ENCODE measurements at regions not wholly inside any gene's neighbourhood (a gene's known extent, or its start where the extent isn't known, plus 50 kb on each side); places are given as distances from the start of the nearest gene placed in this dataset.

- no peak for DNase-seq (ENCODE audit: low spot score in 2 of 2)
- 37% methylated on average over 2 of the region's 2 CpGs for WGBS
- Histone ChIP-seq H3K27me3 (no peaks in the 10 kb centered on the region), H3K4me3 (no peak overlapping the region), H3K36me3 (no peaks in the 10 kb centered on the region), H3K9me3 (no peaks in the 10 kb centered on the region), H3K27ac (no peak overlapping the region), H3K4me1 (no peaks in the 10 kb centered on the region)
- TF ChIP-seq POLR2AphosphoS5 (IDR thresholded peaks at IDR 0.05) (no peak), POLR2A (IDR thresholded peaks at IDR 0.05) (no peak), CTCF (IDR thresholded peaks at IDR 0.05) (no peak), EP300 (IDR thresholded peaks at IDR 0.05) (no peak)
Observed at GRCh38 chr15:87263871-87264270, 992.7 kb downstream of the NTRK3 start.

- H3K36me3 ChIP-seq = no peaks in the 10 kb centered on the region
- DNase-seq (ENCODE audit: low spot score in 2 of 2) = no peak
Observed at GRCh38 chr15:87263296-87263695, 993.2 kb downstream of the NTRK3 start.

GRCh38 chr15:87245592-87245991 is 1010.9 kb downstream of the NTRK3 start:
- H3K27ac ChIP-seq = no peak overlapping the region
- DNase-seq (ENCODE audit: low spot score in 2 of 2) = no peak
- 47% methylated on average over 5 of the region's 5 CpGs for WGBS
- TF ChIP-seq POLR2AphosphoS5 (IDR thresholded peaks at IDR 0.05) = no peak
- TF ChIP-seq CTCF (IDR thresholded peaks at IDR 0.05) = no peak
- no peak for TF ChIP-seq POLR2A (IDR thresholded peaks at IDR 0.05)
- TF ChIP-seq EP300 (IDR thresholded peaks at IDR 0.05) = no peak
- H3K36me3 ChIP-seq = no peaks in the 10 kb centered on the region
- H3K4me1 ChIP-seq = no peaks in the 10 kb centered on the region
- no peaks in the 10 kb centered on the region for H3K9me3 ChIP-seq
- H3K4me3 ChIP-seq = no peak overlapping the region
- H3K27me3 ChIP-seq = no peaks in the 10 kb centered on the region

More at GRCh38 chr15:87263296-87263695, 993.2 kb downstream of the NTRK3 start:
- Histone ChIP-seq H3K4me3 (no peak overlapping the region), H3K9me3 (no peaks in the 10 kb centered on the region), H3K4me1 (no peaks in the 10 kb centered on the region), H3K27me3 (no peaks in the 10 kb centered on the region), H3K27ac (no peak overlapping the region)
- no peak for TF ChIP-seq EP300 (IDR thresholded peaks at IDR 0.05)
- TF ChIP-seq POLR2A (IDR thresholded peaks at IDR 0.05) = no peak
- TF ChIP-seq POLR2AphosphoS5 (IDR thresholded peaks at IDR 0.05) = no peak
- TF ChIP-seq CTCF (IDR thresholded peaks at IDR 0.05) = no peak

DNA sequence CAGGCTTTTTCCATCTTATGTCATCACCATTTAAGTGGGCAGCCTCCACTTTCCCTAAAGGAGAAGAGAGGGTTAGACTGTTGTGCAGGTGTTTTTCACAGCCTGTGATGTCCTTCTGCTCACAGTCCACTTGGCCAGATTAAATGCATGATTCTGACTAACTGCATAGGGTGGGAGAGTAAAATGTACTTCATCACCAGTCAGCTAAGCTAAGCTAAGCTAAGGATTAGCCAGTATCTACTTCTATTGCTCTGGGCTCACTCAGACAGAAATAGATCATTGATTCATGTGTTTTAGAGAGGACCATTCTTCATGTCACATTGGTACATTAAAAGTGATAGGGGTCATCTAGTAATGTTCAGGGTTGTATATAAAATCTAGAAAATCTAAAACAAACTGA is 1013.1 kb downstream of the NTRK3 start:
- H3K36me3 ChIP-seq = no peaks in the 10 kb centered on the region
- TF ChIP-seq POLR2A (IDR thresholded peaks at IDR 0.05) (no peak), POLR2AphosphoS5 (IDR thresholded peaks at IDR 0.05) (no peak), CTCF (IDR thresholded peaks at IDR 0.05) (no peak), EP300 (IDR thresholded peaks at IDR 0.05) (no peak)
- no peaks in the 10 kb centered on the region for H3K9me3 ChIP-seq
- no peaks in the 10 kb centered on the region for H3K27me3 ChIP-seq
- DNase-seq (ENCODE audit: low spot score in 2 of 2) = no peak
- H3K4me3 ChIP-seq = no peak overlapping the region
- no peaks in the 10 kb centered on the region for H3K4me1 ChIP-seq
- no peak overlapping the region for H3K27ac ChIP-seq

DNA sequence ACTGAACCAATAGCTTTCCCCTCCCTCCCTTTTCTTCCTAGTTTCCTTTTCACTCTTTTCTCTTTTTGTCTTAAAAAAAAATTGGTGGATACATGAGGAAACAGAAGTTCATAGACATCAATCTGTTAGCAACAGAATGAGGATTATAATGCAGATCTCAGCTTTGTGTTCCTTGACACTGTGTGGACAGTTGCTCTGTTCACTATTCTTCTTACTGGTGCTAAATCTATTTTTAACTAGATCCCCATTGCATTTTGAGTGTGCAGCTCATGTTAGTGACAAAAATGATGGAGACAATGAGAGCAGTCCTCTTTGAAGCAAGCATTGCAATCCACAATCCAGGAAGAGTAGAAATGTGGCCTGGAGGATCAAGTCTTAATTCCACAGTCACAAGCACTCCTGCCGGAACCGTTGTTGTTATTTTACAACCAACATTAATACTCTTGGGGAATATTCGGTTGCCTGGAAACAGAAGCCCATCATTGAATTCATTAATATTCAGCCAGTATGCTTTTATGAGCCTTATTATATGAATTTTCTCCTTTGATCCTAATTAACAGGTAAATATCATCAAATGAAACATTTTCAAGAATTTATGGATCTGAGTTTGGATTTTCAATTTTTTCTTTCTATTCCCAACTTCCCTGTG is 1016.8 kb downstream of the NTRK3 start:
- Histone ChIP-seq H3K9me3 (peaks cover 4% of the 10 kb centered on the region), H3K27ac (no peak overlapping the region), H3K4me3 (no peak overlapping the region), H3K36me3 (no peaks in the 10 kb centered on the region), H3K4me1 (no peaks in the 10 kb centered on the region), H3K27me3 (no peaks in the 10 kb centered on the region)
- 88% methylated on average over 3 of the region's 3 CpGs for WGBS
- DNase-seq (ENCODE audit: low spot score in 2 of 2) = no peak
- TF ChIP-seq EP300 (IDR thresholded peaks at IDR 0.05) = no peak
- no peak for TF ChIP-seq CTCF (IDR thresholded peaks at IDR 0.05)
- no peak for TF ChIP-seq POLR2AphosphoS5 (IDR thresholded peaks at IDR 0.05)
- no peak for TF ChIP-seq POLR2A (IDR thresholded peaks at IDR 0.05)

Data from suprapubic skin (tissue), 4 donors.